ENCODE measurements at regions not wholly inside any gene's neighbourhood (a gene's known extent, or its start where the extent isn't known, plus 50 kb on each side); places are given as distances from the start of the nearest gene placed in this dataset.
"Not testable (repeated sequence)": the region's sequence is repeated elsewhere in the genome, so short reads cannot be mapped to it uniquely, and the experiment has no call there.

- TF ChIP-seq CTCF (IDR thresholded peaks at IDR 0.05): no peak
- no peak overlapping the region for H3K27ac ChIP-seq
- no peak overlapping the region for H3K4me3 ChIP-seq
- no peak for DNase-seq (ENCODE audit: low spot score)
Observed at GRCh38 chr20:53810661-53811355, 217.2 kb upstream of the ZNF217 start.

- Histone ChIP-seq H3K4me3 (no peak overlapping the region), H3K27ac (no peak overlapping the region)
- no peak for DNase-seq (ENCODE audit: low spot score)
- TF ChIP-seq CTCF (IDR thresholded peaks at IDR 0.05): no peak
Observed at GRCh38 chr20:53809728-53810365, 216.2 kb upstream of the ZNF217 start.

GRCh38 chr20:53809217-53809616 is 215.6 kb upstream of the ZNF217 start:
- DNase-seq (ENCODE audit: low spot score): no peak
- TF ChIP-seq CTCF (IDR thresholded peaks at IDR 0.05): no peak
- Histone ChIP-seq H3K27ac (no peak overlapping the region), H3K4me3 (no peak overlapping the region)

GRCh38 chr20:53808733-53809132 is 215.1 kb upstream of the ZNF217 start:
- DNase-seq (ENCODE audit: low spot score): no peak
- no peak overlapping the region for H3K4me3 ChIP-seq
- no peak overlapping the region for H3K27ac ChIP-seq
- TF ChIP-seq CTCF (IDR thresholded peaks at IDR 0.05): no peak

GRCh38 chr20:53808302-53808701 is 214.7 kb upstream of the ZNF217 start:
- H3K4me3 ChIP-seq; DNase-seq (ENCODE audit: low spot score); H3K27ac ChIP-seq: not testable (repeated sequence)

- H3K4me3 ChIP-seq: no peak overlapping the region
- no peak overlapping the region for H3K27ac ChIP-seq
- no peak for DNase-seq (ENCODE audit: low spot score)
- no peak for TF ChIP-seq CTCF (IDR thresholded peaks at IDR 0.05)
Observed at GRCh38 chr20:53806683-53807401, 213.2 kb upstream of the ZNF217 start.

GRCh38 chr20:53805895-53806384 is 212.3 kb upstream of the ZNF217 start:
- Histone ChIP-seq H3K27ac (no peak overlapping the region), H3K4me3 (no peak overlapping the region)
- no peak for DNase-seq (ENCODE audit: low spot score)
- no peak for TF ChIP-seq CTCF (IDR thresholded peaks at IDR 0.05)

All from coronary artery (tissue), 2 donors.